Mammary epithelial cell (primary cell): ENCODE measurements at regions not wholly inside any gene's neighbourhood (a gene's known extent, or its start where the extent isn't known, plus 50 kb on each side); places are given as distances from the start of the nearest gene placed in this dataset.

Experiments
- CTCF ChIP-seq, 2 donors: IDR thresholded peaks in 1 of 2; conservative IDR thresholded peaks in 1 of 2; 2 replicates each; pipeline ENCODE4 v1.5.1; 2011 to 2012; ENCODE audit warnings: inconsistent platforms in 2 of 2, low read length in 2 of 2, mild to moderate bottlenecking in 2 of 2, control low read depth in 1 of 2, low read depth in 1 of 2; ENCODE audit not compliant: insufficient read depth in 1 of 2; ENCODE audit errors: extremely low read depth in 1 of 2
- EZH2 ChIP-seq: IDR thresholded peaks from 2 replicates; pipeline ENCODE4 v1.6.1; 2012; ENCODE audit warnings: low read length, inconsistent platforms, borderline replicate concordance

- no peak for TF ChIP-seq CTCF (conservative IDR thresholded peaks at IDR 0.05 in 1 of 2, IDR thresholded peaks at IDR 0.05 in 1 of 2; ENCODE audit: extremely low read depth in 1 of 2, insufficient read depth in 1 of 2, low read depth in 1 of 2, low read length in 2 of 2)
- no peak for TF ChIP-seq EZH2
These were observed 221.8 kb upstream of the SUCLG2 start for GRCh38 chr3:67876261-67876660.
